ENCODE measurements at regions not wholly inside any gene's neighbourhood (a gene's known extent, or its start where the extent isn't known, plus 50 kb on each side); places are given as distances from the start of the nearest gene placed in this dataset.
"Not testable (repeated sequence)": the region's sequence is repeated elsewhere in the genome, so short reads cannot be mapped to it uniquely, and the experiment has no call there.

GRCh38 chr2:84077496-84077895 lies 381.6 kb downstream of the SUCLG1 start:
- Histone ChIP-seq H3K4me1 (no peaks in the 10 kb centered on the region), H3K9me3 (replicated peaks) (no peaks in the 10 kb centered on the region), H3K4me3 (no peak overlapping the region), H3K27ac (replicated peaks) (no peak overlapping the region), H3K27me3 (ENCODE audit: low read depth) (peaks cover 4% of the 10 kb centered on the region), H3K36me3 (no peaks in the 10 kb centered on the region)
- DNase-seq = no peak
- TF ChIP-seq, protein P1, sequence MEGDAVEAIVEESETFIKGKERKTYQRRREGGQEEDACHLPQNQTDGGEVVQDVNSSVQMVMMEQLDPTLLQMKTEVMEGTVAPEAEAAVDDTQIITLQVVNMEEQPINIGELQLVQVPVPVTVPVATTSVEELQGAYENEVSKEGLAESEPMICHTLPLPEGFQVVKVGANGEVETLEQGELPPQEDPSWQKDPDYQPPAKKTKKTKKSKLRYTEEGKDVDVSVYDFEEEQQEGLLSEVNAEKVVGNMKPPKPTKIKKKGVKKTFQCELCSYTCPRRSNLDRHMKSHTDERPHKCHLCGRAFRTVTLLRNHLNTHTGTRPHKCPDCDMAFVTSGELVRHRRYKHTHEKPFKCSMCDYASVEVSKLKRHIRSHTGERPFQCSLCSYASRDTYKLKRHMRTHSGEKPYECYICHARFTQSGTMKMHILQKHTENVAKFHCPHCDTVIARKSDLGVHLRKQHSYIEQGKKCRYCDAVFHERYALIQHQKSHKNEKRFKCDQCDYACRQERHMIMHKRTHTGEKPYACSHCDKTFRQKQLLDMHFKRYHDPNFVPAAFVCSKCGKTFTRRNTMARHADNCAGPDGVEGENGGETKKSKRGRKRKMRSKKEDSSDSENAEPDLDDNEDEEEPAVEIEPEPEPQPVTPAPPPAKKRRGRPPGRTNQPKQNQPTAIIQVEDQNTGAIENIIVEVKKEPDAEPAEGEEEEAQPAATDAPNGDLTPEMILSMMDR (IDR thresholded peaks at IDR 0.05; ENCODE audit: borderline replicate concordance) = no peak
- intact Hi-C loops (cut with micrococcal nuclease) = no loop called here

DNA sequence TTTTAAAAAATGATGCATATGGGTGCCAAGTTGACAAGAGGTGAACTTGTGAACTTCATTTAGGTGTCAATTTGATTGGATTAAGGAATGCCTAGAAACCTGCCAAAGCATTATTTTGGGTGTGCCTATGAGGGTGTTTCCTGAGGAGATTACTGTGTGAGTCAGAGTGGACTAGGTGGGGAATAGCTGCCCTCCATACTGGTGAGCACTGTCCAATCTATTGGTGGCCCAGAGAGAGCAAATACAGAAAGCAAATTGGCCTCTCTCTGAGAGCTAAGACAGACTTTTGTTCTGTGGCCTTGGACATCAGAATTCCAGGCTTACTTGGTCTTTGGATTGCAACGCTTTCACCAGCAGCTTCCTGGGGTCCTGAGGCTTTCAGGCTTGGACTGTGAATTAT lies 388.0 kb downstream of the SUCLG1 start:
- TF ChIP-seq, protein P1 (IDR thresholded peaks at IDR 0.05; ENCODE audit: borderline replicate concordance) = no peak
- DNase-seq = no peak
- H3K9me3 ChIP-seq (replicated peaks) = no peaks in the 10 kb centered on the region
- H3K27me3 ChIP-seq (ENCODE audit: low read depth) = no peaks in the 10 kb centered on the region
- H3K4me1 ChIP-seq = no peaks in the 10 kb centered on the region
- H3K4me3 ChIP-seq = no peak overlapping the region
- intact Hi-C loops (cut with micrococcal nuclease) = no loop called here
- no peak overlapping the region for H3K27ac ChIP-seq (replicated peaks)
- H3K36me3 ChIP-seq = no peaks in the 10 kb centered on the region

DNA sequence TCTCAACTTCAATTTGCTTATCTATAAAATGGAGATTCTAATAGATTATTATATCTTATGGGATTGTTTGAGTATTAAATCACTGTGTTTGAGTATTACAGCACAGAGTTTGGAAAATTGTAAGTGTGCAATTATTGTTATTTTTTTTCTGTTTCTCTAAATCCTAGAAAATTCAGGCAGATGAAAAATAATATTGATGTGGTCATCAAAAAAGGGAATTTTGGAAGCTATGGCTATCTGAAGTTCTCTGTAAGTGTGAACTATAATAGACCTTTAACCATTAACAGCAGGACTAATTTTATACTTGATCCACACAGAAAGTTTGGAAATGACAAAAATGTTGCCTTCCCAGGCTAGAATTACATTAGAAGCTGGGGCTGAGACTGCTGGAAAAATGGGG lies 393.2 kb downstream of the SUCLG1 start:
- no peak for DNase-seq
- Histone ChIP-seq H3K27ac (replicated peaks) (no peak overlapping the region), H3K4me3 (no peak overlapping the region), H3K27me3 (ENCODE audit: low read depth) (no peaks in the 10 kb centered on the region), H3K4me1 (no peaks in the 10 kb centered on the region), H3K36me3 (no peaks in the 10 kb centered on the region), H3K9me3 (replicated peaks) (no peaks in the 10 kb centered on the region)
- intact Hi-C loops (cut with micrococcal nuclease) = no loop called here
- TF ChIP-seq, protein P1 (IDR thresholded peaks at IDR 0.05; ENCODE audit: borderline replicate concordance) = no peak

GRCh38 chr2:84057917-84058560 lies 401.0 kb downstream of the SUCLG1 start:
- H3K4me1 ChIP-seq = no peaks in the 10 kb centered on the region
- TF ChIP-seq, protein P1 (IDR thresholded peaks at IDR 0.05; ENCODE audit: borderline replicate concordance) = no peak
- no peak for DNase-seq
- no peaks in the 10 kb centered on the region for H3K27me3 ChIP-seq (ENCODE audit: low read depth)
- H3K4me3 ChIP-seq = no peak overlapping the region
- no peak overlapping the region for H3K27ac ChIP-seq (replicated peaks)
- H3K9me3 ChIP-seq (replicated peaks) = no peaks in the 10 kb centered on the region
- intact Hi-C loops (cut with micrococcal nuclease) = no loop called here
- no peaks in the 10 kb centered on the region for H3K36me3 ChIP-seq

- H3K9me3 ChIP-seq (replicated peaks) = no peaks in the 10 kb centered on the region
- H3K4me1 ChIP-seq = no peaks in the 10 kb centered on the region
- DNase-seq = no peak
- no peak overlapping the region for H3K4me3 ChIP-seq
- TF ChIP-seq, protein P1 (IDR thresholded peaks at IDR 0.05; ENCODE audit: borderline replicate concordance) = no peak
- no peaks in the 10 kb centered on the region for H3K36me3 ChIP-seq
- no peaks in the 10 kb centered on the region for H3K27me3 ChIP-seq (ENCODE audit: low read depth)
- H3K27ac ChIP-seq (replicated peaks) = no peak overlapping the region
- intact Hi-C loops (cut with micrococcal nuclease) = no loop called here
Measured at GRCh38 chr2:84055816-84056215, 403.3 kb downstream of the SUCLG1 start.

GRCh38 chr2:84054577-84054976 lies 404.5 kb downstream of the SUCLG1 start:
- intact Hi-C loops (cut with micrococcal nuclease); H3K9me3 ChIP-seq (replicated peaks); H3K4me1 ChIP-seq; DNase-seq; H3K27ac ChIP-seq (replicated peaks); H3K4me3 ChIP-seq; H3K27me3 ChIP-seq (ENCODE audit: low read depth); H3K36me3 ChIP-seq: not testable (repeated sequence)

Data from left ventricle myocardium inferior (tissue), 1 donor.